ENCODE measurements at regions not wholly inside any gene's neighbourhood (a gene's known extent, or its start where the extent isn't known, plus 50 kb on each side); places are given as distances from the start of the nearest gene placed in this dataset.

GRCh38 chr3:117618462-117618861 lies 908.9 kb downstream of the TUSC7 start:
- Histone ChIP-seq H3K27ac (ENCODE audit: low read depth, low read length) (no peak overlapping the region), H2AK5ac (ENCODE audit: low read depth, low read length) (no peak overlapping the region), H3K23me2 (ENCODE audit: low read depth, low read length) (no peaks in the 10 kb centered on the region), H2BK5ac (ENCODE audit: low read depth, low read length) (no peak overlapping the region), H3K79me2 (ENCODE audit: control insufficient read depth in 1 of 2, insufficient read depth in 2 of 2, low read length in 2 of 2) (no peaks in the 10 kb centered on the region), H3K9ac (replicated peaks in 1 of 4; ENCODE audit: extremely low read depth in 1 of 4, low read depth in 3 of 4, low read length in 3 of 4) (no peak overlapping the region), H3K79me1 (ENCODE audit: low read depth, low read length) (no peaks in the 10 kb centered on the region), H3K4ac (replicated peaks; ENCODE audit: insufficient read length, low read depth, low read length) (no peak overlapping the region), H3K14ac (ENCODE audit: insufficient read length) (no peak overlapping the region), H3K23ac (ENCODE audit: insufficient read length) (no peak overlapping the region), H4K8ac (ENCODE audit: extremely low read depth, insufficient read depth, low read length) (no peak overlapping the region), H3K27me3 (replicated peaks in 1 of 4; ENCODE audit: control insufficient read depth in 3 of 4, extremely low read depth in 1 of 4, insufficient read depth in 3 of 4, low read length in 3 of 4) (no peaks in the 10 kb centered on the region), H3K4me2 (ENCODE audit: insufficient read depth in 1 of 2, low read depth in 2 of 2, low read length in 2 of 2) (no peak overlapping the region), H4K5ac (ENCODE audit: insufficient read length, low read depth, low read length) (no peak overlapping the region), H2BK15ac (ENCODE audit: low read length) (no peak overlapping the region), H4K20me1 (replicated peaks in 1 of 2; ENCODE audit: control insufficient read depth in 1 of 2, insufficient read depth in 2 of 2, low read length in 2 of 2) (no peaks in the 10 kb centered on the region), H2BK20ac (ENCODE audit: low read length) (no peak overlapping the region), H3K36me3 (ENCODE audit: control insufficient read depth in 2 of 4, insufficient read depth in 4 of 4, low read length in 3 of 4) (no peaks in the 10 kb centered on the region), H3K4me3 (ENCODE audit: extremely low read depth in 1 of 4, insufficient read depth in 2 of 4, low read depth in 3 of 4, low read length in 4 of 4) (no peak overlapping the region), H2AFZ (ENCODE audit: low read length) (no peak overlapping the region), H2BK12ac (ENCODE audit: low read depth, low read length) (no peak overlapping the region), H3K18ac (ENCODE audit: extremely low read depth, low read length) (no peak overlapping the region), H3K4me1 (replicated peaks in 1 of 4; ENCODE audit: control insufficient read depth in 3 of 4, insufficient read depth in 4 of 4, low read length in 3 of 4) (peaks cover 0 to 3% (median 0%) of the 10 kb centered on the region in 4 experiments; a peak in 1 of 7 replicates), H3K9me3 (ENCODE audit: insufficient read depth in 2 of 2, low read depth in 1 of 2, low read length in 1 of 2) (no peaks in the 10 kb centered on the region), H2BK120ac (replicated peaks; ENCODE audit: low read depth, low read length) (no peak overlapping the region), H3K56ac (replicated peaks; ENCODE audit: insufficient read length, low read depth, low read length) (no peak overlapping the region), H4K91ac (replicated peaks; ENCODE audit: insufficient read length, low read length) (no peak overlapping the region)
- WGBS, 2 experiments (ENCODE audit: extremely low coverage in 1 of 2, insufficient coverage in 1 of 2, insufficient read length in 1 of 2, insufficient replicate concordance in 2 of 2, low coverage in 1 of 2, low lambda C conversion rate in 2 of 2, missing lambda C conversion rate in 1 of 2) = 100% methylated on average over 1 of the region's 1 CpG; no CpG with 5 or more reads in 1 of the 2 experiments
- CTCF ChIA-PET (ENCODE audit: partially characterized antibody) = interaction anchor here (1.0 kb wide), 1 partner anchor 12 kb away, joined by 4 read pairs; no protein-coding TSS in a partner anchor
- FAIRE-seq = no peak
- POLR2A ChIA-PET (ENCODE audit: partially characterized antibody) = interaction anchor here (0.6 kb wide), 1 partner anchor 24 kb away, joined by 3 read pairs; no protein-coding TSS in a partner anchor
- TF ChIP-seq TAF1 (IDR thresholded peaks at IDR 0.05; ENCODE audit: low read depth, low read length) (no peak), SAP30 (IDR thresholded peaks at IDR 0.05; ENCODE audit: insufficient read depth, insufficient replicate concordance, low read length) (no peak)
- DNase-seq (ENCODE audit: low read depth in 1 of 2, low spot score in 2 of 2) = no peak
